Esophagus (tissue), 2 donors: ENCODE measurements at regions not wholly inside any gene's neighbourhood (a gene's known extent, or its start where the extent isn't known, plus 50 kb on each side); places are given as distances from the start of the nearest gene placed in this dataset.

ENCODE experiments used
- H3K27ac ChIP-seq, 2 donors: one replicate each; pipeline ENCODE4 v1.5.1; 2013; ENCODE audit warnings: low read depth in 2 of 2, mild to moderate bottlenecking in 2 of 2, inconsistent platforms in 1 of 2, low read length in 1 of 2, moderate library complexity in 1 of 2
- H3K27me3 ChIP-seq, 2 donors: one replicate each; pipeline ENCODE4 v1.6.1; 2013; ENCODE audit warnings: low read length in 2 of 2, control low read depth in 1 of 2, mild to moderate bottlenecking in 1 of 2; ENCODE audit not compliant: insufficient read depth in 2 of 2, control insufficient read depth in 1 of 2
- H3K36me3 ChIP-seq, 2 donors: one replicate each; pipeline ENCODE4 v1.6.1; 2013; ENCODE audit warnings: low read length in 1 of 2; ENCODE audit not compliant: control insufficient read depth in 2 of 2, insufficient read depth in 2 of 2
- H3K4me1 ChIP-seq, 2 donors: one replicate each; pipeline ENCODE4 v1.6.1; 2013; ENCODE audit warnings: low read length in 1 of 2; ENCODE audit not compliant: control insufficient read depth in 2 of 2, insufficient read depth in 2 of 2
- H3K4me3 ChIP-seq, 2 donors: one replicate each; pipeline ENCODE4 v1.5.1; 2013; ENCODE audit warnings: low read length in 2 of 2, mild to moderate bottlenecking in 2 of 2, low read depth in 1 of 2, moderate library complexity in 1 of 2
- H3K9me3 ChIP-seq, 2 donors: one replicate each; pipeline ENCODE4 v1.6.1; 2013; ENCODE audit warnings: mild to moderate bottlenecking in 2 of 2, low read depth in 1 of 2, low read length in 1 of 2, moderate library complexity in 1 of 2; ENCODE audit not compliant: control insufficient read depth in 2 of 2, insufficient read depth in 1 of 2
- WGBS, 2 donors: extraction: QIAGEN DNeasy Blood & Tissue Kit; methylation state at CpG; one replicate each; pipeline ENCODE4 v1.1.7; 2013; 5-methylcytosine and 5-hydroxymethylcytosine counted together
- donor health status: healthy with polysubstance abuse.
- donor health status: Bipolar disorder and iron deficiency.

GRCh38 chr22:26865021-26865420 is 207.6 kb downstream of the MIAT start:
- Histone ChIP-seq H3K36me3 (no peaks in the 10 kb centered on the region), H3K27ac (no peak overlapping the region), H3K4me1 (no peaks in the 10 kb centered on the region), H3K9me3 (no peaks in the 10 kb centered on the region), H3K4me3 (no peak overlapping the region), H3K27me3 (no peaks in the 10 kb centered on the region)
- WGBS, 2 donors: 98 to 100% methylated on average over 1 of the region's 1 CpG

GRCh38 chr22:26883393-26883792 is 226.0 kb downstream of the MIAT start:
- H3K4me3 ChIP-seq: no peak overlapping the region
- 92 to 93% methylated on average over 4 of the region's 4 CpGs for WGBS, 2 donors
- H3K9me3 ChIP-seq: no peaks in the 10 kb centered on the region
- H3K4me1 ChIP-seq: no peaks in the 10 kb centered on the region
- H3K36me3 ChIP-seq: no peaks in the 10 kb centered on the region
- no peaks in the 10 kb centered on the region for H3K27me3 ChIP-seq
- H3K27ac ChIP-seq: no peak overlapping the region

GRCh38 chr22:26884921-26885320 is 227.5 kb downstream of the MIAT start:
- Histone ChIP-seq H3K4me1 (no peaks in the 10 kb centered on the region), H3K27ac (no peak overlapping the region), H3K27me3 (no peaks in the 10 kb centered on the region), H3K9me3 (no peaks in the 10 kb centered on the region), H3K4me3 (no peak overlapping the region), H3K36me3 (no peaks in the 10 kb centered on the region)
- 79 to 83% methylated on average over 7 of the region's 7 CpGs for WGBS, 2 donors

- Histone ChIP-seq H3K9me3 (no peaks in the 10 kb centered on the region), H3K4me1 (no peaks in the 10 kb centered on the region)
- WGBS, 2 donors: 50 to 68% methylated on average over 2 of the region's 2 CpGs
These were observed 228.3 kb downstream of the MIAT start for GRCh38 chr22:26885441-26886261.

GRCh38 chr22:26887456-26887855 is 230.1 kb downstream of the MIAT start:
- WGBS, 2 donors: 69 to 85% methylated on average over 6 of the region's 6 CpGs
- H3K27me3 ChIP-seq: no peaks in the 10 kb centered on the region
- H3K36me3 ChIP-seq: no peaks in the 10 kb centered on the region
- H3K9me3 ChIP-seq: no peaks in the 10 kb centered on the region
- peaks cover 0 to 2% of the 10 kb centered on the region in 2 donors for H3K4me1 ChIP-seq
- H3K27ac ChIP-seq: no peak overlapping the region
- H3K4me3 ChIP-seq: no peak overlapping the region

More at GRCh38 chr22:26885441-26886261, 228.3 kb downstream of the MIAT start:
- no peak overlapping the region for H3K4me3 ChIP-seq
- no peaks in the 10 kb centered on the region for H3K27me3 ChIP-seq
- no peaks in the 10 kb centered on the region for H3K36me3 ChIP-seq
- no peak overlapping the region for H3K27ac ChIP-seq

GRCh38 chr22:26887916-26888315 is 230.5 kb downstream of the MIAT start:
- no peaks in the 10 kb centered on the region for H3K27me3 ChIP-seq
- no peak overlapping the region for H3K4me3 ChIP-seq
- 71 to 85% methylated on average over 4 of the region's 4 CpGs for WGBS, 2 donors
- no peak overlapping the region for H3K27ac ChIP-seq
- H3K4me1 ChIP-seq: peaks cover 0 to 6% of the 10 kb centered on the region in 2 donors
- H3K9me3 ChIP-seq: no peaks in the 10 kb centered on the region
- H3K36me3 ChIP-seq: no peaks in the 10 kb centered on the region

- H3K4me3 ChIP-seq: no peak overlapping the region
- H3K4me1 ChIP-seq: peaks cover 0 to 9% of the 10 kb centered on the region in 2 donors
- H3K36me3 ChIP-seq: no peaks in the 10 kb centered on the region
- H3K27me3 ChIP-seq: no peaks in the 10 kb centered on the region
- H3K27ac ChIP-seq: no peak overlapping the region
- H3K9me3 ChIP-seq: no peaks in the 10 kb centered on the region
- WGBS, 2 donors: 83 to 89% methylated on average over 8 of the region's 8 CpGs
These were observed 231.5 kb downstream of the MIAT start for GRCh38 chr22:26888887-26889286.

- H3K4me1 ChIP-seq: peaks cover 0 to 9% of the 10 kb centered on the region in 2 donors
- 87 to 89% methylated on average over 7 of the region's 7 CpGs for WGBS, 2 donors
- H3K36me3 ChIP-seq: no peaks in the 10 kb centered on the region
- no peaks in the 10 kb centered on the region for H3K9me3 ChIP-seq
- no peak overlapping the region for H3K4me3 ChIP-seq
- H3K27ac ChIP-seq: no peak overlapping the region
- no peaks in the 10 kb centered on the region for H3K27me3 ChIP-seq
These were observed 232.4 kb downstream of the MIAT start for GRCh38 chr22:26889802-26890201.

GRCh38 chr22:26890870-26891269 is 233.5 kb downstream of the MIAT start:
- no peaks in the 10 kb centered on the region for H3K36me3 ChIP-seq
- no peaks in the 10 kb centered on the region for H3K9me3 ChIP-seq
- 66 to 74% methylated on average over 5 of the region's 5 CpGs for WGBS, 2 donors
- no peak overlapping the region for H3K4me3 ChIP-seq
- no peak overlapping the region for H3K27ac ChIP-seq
- peaks cover 0 to 13% of the 10 kb centered on the region in 2 donors for H3K4me1 ChIP-seq
- no peaks in the 10 kb centered on the region for H3K27me3 ChIP-seq

GRCh38 chr22:26891429-26891828 is 234.0 kb downstream of the MIAT start:
- H3K4me3 ChIP-seq: no peak overlapping the region
- H3K4me1 ChIP-seq: peaks cover 0 to 13% of the 10 kb centered on the region in 2 donors
- H3K27ac ChIP-seq: no peak overlapping the region
- H3K9me3 ChIP-seq: no peaks in the 10 kb centered on the region
- H3K27me3 ChIP-seq: no peaks in the 10 kb centered on the region
- H3K36me3 ChIP-seq: no peaks in the 10 kb centered on the region
- WGBS, 2 donors: 90 to 94% methylated on average over 3 of the region's 3 CpGs
